Breast epithelium (tissue), 4 donors: ENCODE measurements at regions not wholly inside any gene's neighbourhood (a gene's known extent, or its start where the extent isn't known, plus 50 kb on each side); places are given as distances from the start of the nearest gene placed in this dataset.
A peak's percentile ranks its signal among the peaks of the same experiment; 100 is the strongest.

Source experiments
- DNase-seq, 2 donors: peaks; one replicate each; pipeline ENCODE4 v3.0.0-alpha.2; 2019; ENCODE audit warnings: low spot score in 2 of 2
- H3K27ac ChIP-seq, 2 donors: fragments of 200-600 bp; sonication (generic) in 1 of 2; one replicate each; pipeline ENCODE4 v1.5.1; 2016 to 2019; ENCODE audit warnings: mild to moderate bottlenecking in 1 of 2
- H3K27me3 ChIP-seq, 2 donors: fragments of 200-600 bp; sonication (generic) in 1 of 2; one replicate each; pipeline versions ENCODE4 v1.5.1 to v1.6.0; 2017 to 2019; ENCODE audit warnings: control low read depth in 1 of 2, mild to moderate bottlenecking in 1 of 2
- H3K36me3 ChIP-seq: fragments of 200-600 bp; one replicate; pipeline ENCODE4 v1.5.1; 2019
- H3K4me1 ChIP-seq, 2 donors: fragments of 200-600 bp; sonication (generic); one replicate each; pipeline ENCODE4 v1.5.1; 2016 to 2019; ENCODE audit warnings: control low read depth in 1 of 2
- H3K4me3 ChIP-seq, 3 donors: fragments of 200-600 bp; sonication (generic); 1 replicate in 2 of 3; 2 replicates in 1 of 3; pipeline ENCODE4 v1.5.1; 2016 to 2019; ENCODE audit warnings: mild to moderate bottlenecking in 3 of 3, moderate library complexity in 2 of 3
- H3K9me3 ChIP-seq, 2 donors: fragments of 200-600 bp; sonication (generic) in 1 of 2; one replicate each; pipeline ENCODE4 v1.5.1; 2016 to 2019; ENCODE audit warnings: control low read depth in 1 of 2
- CTCF ChIP-seq, 3 donors: fragments of 450-650 bp; IDR thresholded peaks; one replicate each; pipeline ENCODE4 v1.5.1; 2016 to 2017; ENCODE audit warnings: antibody characterized with exemption in 3 of 3, mild to moderate bottlenecking in 3 of 3, moderate library complexity in 3 of 3
- POLR2A ChIP-seq: fragments of 450-650 bp; IDR thresholded peaks from one replicate; pipeline ENCODE4 v1.6.1; 2016; ENCODE audit warnings: antibody characterized with exemption, mild to moderate bottlenecking, moderate library complexity
- POLR2AphosphoS5 ChIP-seq, 3 donors: sonication (generic); formaldehyde crosslinking; IDR thresholded peaks; one replicate each; pipeline ENCODE4 v1.6.1; 2017; ENCODE audit warnings: antibody characterized with exemption in 3 of 3
- intact Hi-C: fragments of 100-400 bp; cut with DNase I; formaldehyde crosslinking; loops from one replicate; pipeline ENCODE4 v1.15.1; 2023; ENCODE audit warnings: low total_unique reads

GRCh38 chr11:95584180-95584579, 205.4 kb downstream of the FAM76B start:
- DNase-seq = no peak
- Histone ChIP-seq H3K27me3 (no peaks in the 10 kb centered on the region), H3K4me3 (no peak overlapping the region), H3K9me3 (no peaks in the 10 kb centered on the region), H3K36me3 (no peaks in the 10 kb centered on the region), H3K4me1 (no peaks in the 10 kb centered on the region), H3K27ac (no peak overlapping the region)
- intact Hi-C loops = no loop called here
- TF ChIP-seq POLR2A (no peak), POLR2AphosphoS5 (IDR thresholded peaks at IDR 0.05) (no peak), CTCF (IDR thresholded peaks at IDR 0.05) (no peak)

GRCh38 chr11:95577716-95578460, 211.7 kb downstream of the FAM76B start:
- DNase-seq = no peak
- intact Hi-C loops = no loop called here
- H3K27ac ChIP-seq = peak overlapping the region; percentile 17 to 70
- no peaks in the 10 kb centered on the region for H3K9me3 ChIP-seq
- TF ChIP-seq POLR2AphosphoS5 (IDR thresholded peaks at IDR 0.05) = no peak
- TF ChIP-seq CTCF (IDR thresholded peaks at IDR 0.05) = no peak
- TF ChIP-seq POLR2A = no peak
- H3K36me3 ChIP-seq = no peaks in the 10 kb centered on the region
- peaks cover 0 to 6% of the 10 kb centered on the region in 2 donors for H3K4me1 ChIP-seq
- no peaks in the 10 kb centered on the region for H3K27me3 ChIP-seq
- H3K4me3 ChIP-seq = no peak overlapping the region

GRCh38 chr11:95576146-95576845, 213.3 kb downstream of the FAM76B start:
- no peaks in the 10 kb centered on the region for H3K36me3 ChIP-seq
- intact Hi-C loops = no loop called here
- DNase-seq = peak in 1 of 2 donors; percentile 31
- H3K4me1 ChIP-seq = peaks cover 0 to 6% of the 10 kb centered on the region in 2 donors
- peak overlapping the region; percentile 63 to 70 for H3K27ac ChIP-seq
- H3K4me3 ChIP-seq = no peak overlapping the region
- no peaks in the 10 kb centered on the region for H3K27me3 ChIP-seq
- no peaks in the 10 kb centered on the region for H3K9me3 ChIP-seq
- TF ChIP-seq CTCF (IDR thresholded peaks at IDR 0.05) = no peak

GRCh38 chr11:95575517-95575916, 214.1 kb downstream of the FAM76B start:
- TF ChIP-seq POLR2A = no peak
- TF ChIP-seq CTCF (IDR thresholded peaks at IDR 0.05) = no peak
- no peak for TF ChIP-seq POLR2AphosphoS5 (IDR thresholded peaks at IDR 0.05)
- no peaks in the 10 kb centered on the region for H3K9me3 ChIP-seq
- no peaks in the 10 kb centered on the region for H3K27me3 ChIP-seq
- H3K4me1 ChIP-seq = peaks cover 0 to 6% of the 10 kb centered on the region in 2 donors
- no peak for DNase-seq
- peak overlapping the region; percentile 63 to 70 for H3K27ac ChIP-seq
- no peak overlapping the region for H3K4me3 ChIP-seq
- intact Hi-C loops = no loop called here
- no peaks in the 10 kb centered on the region for H3K36me3 ChIP-seq

GRCh38 chr11:95571718-95572260, 217.8 kb downstream of the FAM76B start:
- no peaks in the 10 kb centered on the region for H3K36me3 ChIP-seq
- H3K4me3 ChIP-seq = no peak overlapping the region
- DNase-seq = no peak
- TF ChIP-seq POLR2AphosphoS5 (IDR thresholded peaks at IDR 0.05) = no peak
- no peak for TF ChIP-seq CTCF (IDR thresholded peaks at IDR 0.05)
- TF ChIP-seq POLR2A = no peak
- no peaks in the 10 kb centered on the region for H3K9me3 ChIP-seq
- H3K4me1 ChIP-seq = peaks cover 0 to 1% of the 10 kb centered on the region in 2 donors
- intact Hi-C loops = no loop called here
- no peak overlapping the region for H3K27ac ChIP-seq
- H3K27me3 ChIP-seq = no peaks in the 10 kb centered on the region
